GM21528 (cell line): ENCODE measurements at regions not wholly inside any gene's neighbourhood (a gene's known extent, or its start where the extent isn't known, plus 50 kb on each side); places are given as distances from the start of the nearest gene placed in this dataset.

Source experiments
- ATAC-seq: cut with Tn5 transposase; IDR thresholded peaks from one replicate; pipeline ENCODE4 v1.9.1; 2021; ENCODE audit warnings: mild to moderate bottlenecking, moderate library complexity; ENCODE audit not compliant: unreplicated experiment, low FRiP score

DNA sequence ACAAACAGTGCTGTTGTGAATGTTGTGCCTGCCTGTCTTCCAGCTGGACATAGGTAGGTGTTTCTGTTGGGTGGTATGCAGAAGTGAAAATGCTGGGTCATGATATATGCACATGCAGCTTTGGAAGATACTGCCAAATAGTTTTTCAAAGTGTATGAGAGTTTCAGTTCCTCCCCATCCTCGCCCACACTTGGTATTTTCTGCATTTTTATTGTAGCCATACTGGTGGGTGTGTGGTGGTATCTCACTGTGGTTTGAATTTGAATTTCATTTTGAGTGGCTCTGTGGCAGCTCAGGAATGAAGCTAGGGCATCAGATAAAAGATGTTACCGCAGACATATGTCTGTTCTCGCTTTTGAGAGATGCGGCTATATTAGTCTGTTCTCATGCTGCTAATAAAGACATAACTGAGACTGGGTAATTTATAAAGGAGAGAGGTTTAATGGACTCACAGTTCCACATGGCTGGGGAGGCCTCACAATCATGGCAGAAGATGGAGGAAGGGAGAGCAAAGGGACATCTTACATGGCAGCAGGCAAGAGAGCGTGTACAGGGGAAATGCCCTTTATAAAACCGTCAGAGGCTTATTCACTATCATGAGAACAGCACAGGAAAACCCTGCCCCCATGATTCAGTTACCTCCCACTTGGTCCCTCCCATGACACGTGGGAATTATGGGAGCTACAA is 183.1 kb downstream of the CAND1 start:
- peak; percentile 62 for ATAC-seq

DNA sequence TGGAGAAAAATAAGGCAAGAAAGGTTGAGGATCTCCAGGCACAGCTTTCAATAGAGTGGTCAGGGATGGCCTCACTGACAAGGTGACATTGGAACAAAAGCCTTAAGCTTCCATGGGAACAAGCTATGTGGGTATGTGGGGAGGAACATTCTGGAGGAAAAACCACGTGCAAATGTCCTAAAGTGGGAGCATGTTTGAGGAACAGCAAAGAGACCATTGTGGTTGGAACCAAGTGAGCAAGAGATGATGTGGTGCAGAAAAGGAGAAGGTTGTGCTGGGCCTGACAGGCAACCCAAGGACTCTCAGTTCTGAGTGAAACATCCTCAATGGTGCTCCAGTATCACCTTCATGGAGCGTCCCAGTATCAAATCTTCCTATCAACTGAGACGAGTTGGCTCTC is 184.0 kb downstream of the CAND1 start:
- no peak for ATAC-seq

DNA sequence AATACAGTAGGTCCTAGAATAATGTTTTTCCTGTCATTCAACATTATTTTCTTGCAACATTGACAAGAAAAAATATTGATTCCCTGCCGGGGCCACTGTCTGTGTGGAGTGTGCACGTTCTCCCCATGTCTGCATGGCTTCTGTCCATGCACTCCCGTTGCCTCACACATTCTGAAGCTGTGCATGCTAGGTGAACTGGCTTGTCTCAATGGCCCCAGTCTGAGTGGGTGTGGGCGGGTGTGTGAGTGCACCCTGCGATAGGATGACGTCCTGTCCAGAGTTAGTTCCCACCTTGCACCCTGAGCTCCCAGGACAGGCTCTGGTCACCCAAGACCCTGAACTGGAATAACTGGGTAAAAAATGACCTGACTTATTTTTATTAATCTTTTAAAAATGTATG is 186.1 kb downstream of the CAND1 start:
- ATAC-seq, result no peak

DNA sequence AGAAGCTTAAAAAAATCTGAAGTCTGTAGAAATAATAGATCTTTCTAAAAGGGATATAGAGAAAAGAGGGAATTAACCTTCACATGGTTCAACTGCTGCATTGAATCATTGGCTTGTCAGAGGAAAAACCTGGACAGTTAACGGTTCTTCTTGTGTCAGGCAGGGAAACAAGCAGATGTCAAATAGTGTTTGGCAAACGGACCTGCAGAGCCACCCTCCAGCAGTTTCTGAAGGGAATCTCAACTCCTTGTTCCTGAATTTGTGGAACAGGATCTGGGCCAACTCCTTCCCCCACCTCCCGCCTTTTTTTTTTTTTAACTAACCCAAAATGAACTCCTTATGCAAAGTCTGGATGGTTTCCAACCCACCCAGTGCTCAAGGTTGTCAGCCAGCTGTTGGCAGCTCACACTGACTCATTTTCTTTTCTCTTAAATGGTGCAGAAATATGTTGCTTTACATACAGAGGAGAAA is 187.3 kb downstream of the CAND1 start:
- no peak for ATAC-seq

DNA sequence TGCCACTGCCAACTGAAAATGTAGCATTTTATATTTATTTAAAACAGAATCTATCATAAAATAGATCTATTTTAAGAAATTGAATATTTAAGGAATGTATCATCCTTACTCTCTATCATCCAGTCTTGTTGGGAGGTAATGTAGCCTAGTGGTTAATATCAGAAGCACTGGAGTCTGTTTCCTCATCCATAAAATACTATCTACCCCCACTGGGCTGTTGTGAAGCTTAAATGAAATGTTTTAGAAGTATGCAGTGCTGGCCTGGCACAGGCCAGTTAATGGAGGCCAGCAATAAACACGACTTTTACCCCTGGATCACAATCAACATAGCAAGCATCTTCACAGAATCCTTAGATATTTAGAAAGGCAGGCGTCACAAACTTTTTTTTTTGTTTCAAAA is 188.0 kb downstream of the CAND1 start:
- ATAC-seq, result no peak

DNA sequence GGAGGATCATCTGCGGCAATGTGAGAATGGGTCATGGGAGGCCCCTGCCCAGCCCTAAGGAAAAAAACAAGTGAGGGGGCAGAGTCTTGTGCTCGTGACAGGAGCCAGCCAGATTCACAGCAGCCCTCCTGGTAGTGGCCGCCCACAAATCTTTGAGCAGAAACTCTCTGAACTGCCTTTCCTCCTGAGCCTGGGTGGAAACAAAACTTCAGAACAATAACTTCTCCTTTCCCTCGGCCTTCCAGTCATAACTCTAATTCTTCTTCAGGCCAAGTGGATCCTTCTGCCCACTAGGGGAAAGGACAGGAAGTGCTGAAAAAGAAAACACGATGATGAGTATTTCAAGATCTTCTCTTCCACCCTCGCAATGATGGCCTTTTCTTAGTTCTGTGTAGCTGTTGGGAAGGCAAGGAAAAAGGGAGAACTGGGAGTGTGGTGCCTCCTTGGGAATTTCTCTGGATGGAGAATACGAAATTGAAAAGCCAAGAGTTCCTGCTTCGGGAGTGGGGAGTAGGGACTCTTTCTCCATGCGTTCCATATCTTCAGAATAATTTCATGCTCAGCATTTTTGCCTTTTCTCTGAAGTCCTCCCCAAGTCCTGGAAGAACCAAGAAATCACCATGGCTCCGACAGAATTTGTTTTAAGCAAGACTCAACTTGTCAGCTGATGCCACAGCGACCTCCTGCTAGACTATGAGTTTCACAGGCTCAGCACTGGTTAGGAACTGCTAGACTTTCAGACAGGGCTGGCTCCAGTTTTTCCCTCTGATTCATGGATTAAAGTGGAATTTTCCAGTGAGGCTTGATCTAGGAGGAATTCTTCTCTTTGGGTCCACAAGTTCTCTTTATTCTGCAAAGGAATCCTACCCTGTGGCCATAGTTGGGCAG is 188.9 kb downstream of the CAND1 start:
- no peak for ATAC-seq

DNA sequence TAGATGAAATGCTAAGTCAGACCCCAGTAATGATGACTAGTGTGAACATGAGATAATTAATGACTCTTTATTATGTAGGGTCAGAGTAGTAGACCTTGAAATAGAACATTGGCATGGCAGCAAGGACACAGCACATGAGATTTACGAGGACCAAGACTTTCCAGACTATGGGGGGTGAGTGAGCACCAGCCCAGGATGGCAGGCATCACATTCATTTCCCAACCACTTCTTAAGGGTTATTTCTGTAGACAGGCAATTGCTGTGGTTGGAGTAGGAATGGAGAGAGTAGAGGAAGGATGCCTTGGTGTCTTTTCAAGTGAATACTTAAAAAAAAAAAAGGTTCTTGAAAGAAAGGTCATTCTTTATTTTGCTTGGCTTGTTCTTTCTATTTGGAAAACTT is 189.4 kb upstream of the DYRK2 start:
- no peak for ATAC-seq

DNA sequence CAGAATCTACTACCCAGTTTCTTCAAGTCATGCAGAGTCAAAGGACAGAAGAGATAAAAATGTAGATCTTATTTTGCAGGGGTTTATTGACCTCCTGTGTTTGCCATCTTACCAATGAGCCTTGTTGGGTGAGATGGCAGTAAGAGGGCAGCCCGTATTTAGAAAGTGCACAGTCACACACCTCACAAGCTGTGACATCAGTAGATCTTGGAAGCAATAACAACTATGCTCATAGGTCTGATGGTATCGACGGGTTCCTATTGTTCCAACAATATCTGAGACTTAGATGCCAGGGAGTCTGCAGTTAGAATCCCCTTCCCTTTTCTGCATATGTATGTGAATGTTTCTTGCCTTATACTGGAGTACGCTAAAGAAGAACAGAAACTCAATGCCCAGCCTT is 189.0 kb upstream of the DYRK2 start:
- ATAC-seq, result no peak

DNA sequence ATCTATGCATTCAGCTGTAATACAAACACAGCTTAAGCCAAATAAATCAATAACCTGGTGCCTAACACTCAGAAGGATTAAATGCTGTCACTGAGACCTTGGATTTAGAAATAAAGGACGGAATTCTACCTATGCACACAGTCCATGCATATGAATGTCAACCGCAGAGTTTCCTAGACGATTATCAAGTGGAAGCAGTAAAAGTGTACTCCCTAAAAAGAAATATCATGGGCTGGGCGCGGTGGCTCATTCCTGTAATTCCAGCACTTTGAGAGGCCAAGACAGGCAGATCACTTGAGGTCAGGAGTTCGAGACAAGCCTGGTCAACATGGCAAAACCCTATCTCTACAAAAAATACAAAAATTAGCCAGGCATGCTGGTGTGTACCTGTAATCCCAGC is 188.2 kb upstream of the DYRK2 start:
- ATAC-seq, result no peak

DNA sequence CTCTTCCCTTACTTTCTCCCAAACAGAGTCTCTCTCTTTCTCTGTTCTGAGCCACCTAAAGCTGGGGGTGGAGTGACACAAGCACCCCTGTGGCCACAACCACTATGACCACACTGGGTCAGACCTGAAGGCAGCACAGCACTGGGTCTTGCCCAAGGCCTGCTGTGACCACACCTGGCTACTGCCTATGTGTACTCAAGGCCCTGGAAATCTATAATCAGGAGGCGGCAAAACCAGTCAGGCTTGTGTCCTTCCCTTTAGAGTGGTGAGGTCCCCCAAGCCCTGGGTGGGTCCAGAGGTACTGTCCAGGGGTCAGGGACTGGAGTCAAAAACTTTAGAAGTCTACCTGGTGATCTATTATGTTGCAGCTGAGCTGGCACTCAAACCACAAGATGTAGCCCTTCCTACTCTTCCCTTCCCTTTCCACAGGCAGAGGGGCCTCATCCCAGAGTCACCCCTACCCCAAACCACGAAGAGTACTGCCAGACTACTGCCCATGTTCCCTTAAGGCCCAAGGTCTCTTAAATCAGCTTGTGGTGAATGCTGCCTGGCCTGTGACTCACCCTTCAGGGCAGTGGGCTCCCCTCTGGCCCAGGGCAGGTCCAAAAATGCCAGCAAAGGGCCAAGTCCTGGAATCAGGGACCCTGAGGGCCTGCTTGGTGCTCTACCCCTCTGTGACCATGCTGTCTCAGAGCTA is 179.8 kb upstream of the DYRK2 start:
- ATAC-seq, result no peak

DNA sequence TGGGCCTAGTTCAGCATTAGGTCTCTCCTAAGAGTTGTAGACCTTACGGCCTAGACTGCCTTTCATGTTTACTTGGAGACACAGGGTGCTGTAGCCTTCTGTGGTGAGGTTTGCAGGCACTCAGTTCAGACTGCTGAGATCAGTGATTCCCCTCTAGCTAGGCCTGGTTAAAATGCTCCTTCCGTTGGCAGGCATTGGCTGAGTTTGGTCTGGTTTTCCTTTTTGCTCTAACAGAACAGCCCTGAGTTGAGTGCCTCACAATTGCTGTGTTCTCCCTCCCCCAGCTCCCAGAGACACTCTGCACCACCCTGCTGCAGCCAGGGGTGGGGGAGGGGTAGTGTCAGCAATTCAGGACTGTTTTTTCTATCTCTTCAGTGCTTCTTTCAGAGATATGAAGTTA is 178.9 kb upstream of the DYRK2 start:
- ATAC-seq, result no peak

DNA sequence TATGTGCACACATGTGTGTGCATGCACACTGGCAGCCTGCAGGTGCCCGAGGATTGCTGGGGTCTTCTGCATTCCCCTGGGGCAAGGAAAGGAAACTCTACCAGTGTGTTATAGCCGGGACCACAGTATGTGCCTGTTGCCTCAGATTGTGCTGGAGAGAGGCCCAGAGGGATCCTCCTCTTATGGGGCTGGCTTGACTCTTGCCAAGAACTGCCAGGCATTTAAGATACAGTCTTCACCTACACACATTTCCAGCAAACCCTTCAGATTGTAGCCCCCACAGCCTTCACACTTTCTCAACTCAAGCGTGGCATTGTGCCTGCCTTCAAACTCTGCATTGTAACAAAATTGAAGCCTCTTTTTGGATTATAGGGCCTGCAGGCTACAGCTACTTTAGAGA is 176.7 kb upstream of the DYRK2 start:
- no peak for ATAC-seq

DNA sequence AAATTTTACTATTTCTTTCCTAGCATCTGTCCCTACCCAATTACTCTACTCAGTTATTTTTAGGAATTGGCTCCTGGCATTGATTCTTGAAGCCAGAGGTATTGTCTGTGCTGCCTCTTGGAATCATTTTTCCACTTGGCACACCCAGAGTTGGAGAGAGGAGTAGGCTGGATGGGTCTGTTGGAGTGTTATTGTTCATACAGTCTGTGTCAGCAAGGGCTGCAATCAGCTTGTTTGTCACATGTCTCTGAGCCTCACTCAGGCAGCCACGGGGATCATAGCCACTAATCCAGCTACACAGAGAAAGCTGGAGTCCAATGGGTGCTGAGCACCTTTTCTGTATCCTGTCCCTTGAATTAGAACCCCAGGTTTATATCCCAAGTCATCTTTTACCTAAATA is 176.0 kb upstream of the DYRK2 start:
- no peak for ATAC-seq

DNA sequence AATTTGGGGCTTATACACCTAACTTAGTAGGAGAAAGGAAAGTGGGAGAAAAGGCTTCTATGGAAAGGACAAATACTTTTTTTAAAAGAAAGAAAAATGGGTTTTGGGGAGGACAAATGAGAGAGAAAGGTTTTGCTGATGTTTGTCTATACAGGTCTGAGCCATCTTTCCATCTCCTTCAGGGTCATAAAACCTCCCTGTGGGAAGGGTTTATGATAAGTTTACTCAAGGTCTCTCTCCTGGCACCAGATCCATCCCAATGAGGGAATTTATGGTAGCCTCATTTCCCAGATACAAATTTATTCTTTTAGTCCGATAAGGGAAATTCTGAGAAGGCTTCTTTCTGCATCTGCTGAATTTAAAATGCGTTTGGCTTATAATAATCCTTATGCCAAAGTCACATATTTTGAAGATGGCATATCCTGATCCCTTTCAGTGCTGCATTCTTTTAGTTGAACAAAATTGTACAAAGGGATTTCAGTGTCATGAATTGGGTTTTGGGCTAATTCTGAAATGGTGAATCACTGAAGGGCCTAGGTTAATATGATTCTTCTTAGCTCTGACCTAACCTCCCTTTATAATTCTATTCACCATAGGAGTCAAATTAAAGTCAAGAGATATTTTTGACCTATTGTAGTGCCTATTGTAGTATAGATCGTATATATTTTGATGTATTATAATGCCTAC is 173.5 kb upstream of the DYRK2 start:
- no peak for ATAC-seq

DNA sequence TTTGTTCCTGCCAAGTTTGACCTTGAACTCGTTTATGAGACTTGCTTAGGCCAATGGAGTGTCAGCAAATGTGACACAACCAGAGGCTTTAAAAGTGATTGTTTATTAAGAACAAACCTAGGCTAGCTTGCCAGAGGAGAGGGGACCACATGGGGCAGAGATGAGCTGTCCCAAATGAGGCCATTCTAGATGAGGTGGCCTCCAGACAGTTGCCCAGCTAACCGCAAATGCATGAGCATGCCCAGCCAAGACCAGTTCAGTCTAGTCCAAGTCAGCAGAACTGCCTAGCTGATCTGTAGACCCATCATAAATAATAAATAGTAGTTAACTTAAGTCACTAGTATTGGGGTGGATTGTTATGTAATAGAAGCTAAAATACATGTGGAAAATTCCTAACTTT is 172.8 kb upstream of the DYRK2 start:
- no peak for ATAC-seq

DNA sequence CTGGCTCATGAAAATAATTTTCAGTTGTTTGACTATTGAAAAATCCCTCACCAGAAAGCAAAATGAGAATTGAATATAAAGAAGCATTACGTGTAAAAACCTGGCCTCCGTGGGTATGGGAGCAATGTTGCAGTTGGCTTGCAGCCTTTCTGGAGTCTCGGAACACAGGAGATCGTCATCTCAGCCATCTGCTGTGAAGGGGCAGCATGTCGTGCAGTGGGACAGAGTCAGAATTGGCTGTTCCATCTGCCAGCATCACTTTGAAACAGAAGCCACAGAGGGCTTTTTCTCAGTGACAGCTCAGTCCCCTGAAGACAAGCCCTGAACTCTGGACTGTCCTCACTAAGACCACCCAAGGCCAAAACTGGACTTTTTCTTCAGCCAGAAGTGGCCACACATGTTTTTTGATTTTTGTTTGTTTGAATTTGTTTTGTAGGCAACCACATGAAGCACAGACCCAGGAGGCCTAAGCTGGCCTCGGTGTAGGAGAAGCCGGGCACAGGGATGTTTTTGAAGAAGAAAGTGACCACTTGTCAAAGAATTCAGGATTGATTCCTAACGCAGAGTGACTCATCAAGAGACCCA is 170.8 kb upstream of the DYRK2 start:
- ATAC-seq, result no peak

DNA sequence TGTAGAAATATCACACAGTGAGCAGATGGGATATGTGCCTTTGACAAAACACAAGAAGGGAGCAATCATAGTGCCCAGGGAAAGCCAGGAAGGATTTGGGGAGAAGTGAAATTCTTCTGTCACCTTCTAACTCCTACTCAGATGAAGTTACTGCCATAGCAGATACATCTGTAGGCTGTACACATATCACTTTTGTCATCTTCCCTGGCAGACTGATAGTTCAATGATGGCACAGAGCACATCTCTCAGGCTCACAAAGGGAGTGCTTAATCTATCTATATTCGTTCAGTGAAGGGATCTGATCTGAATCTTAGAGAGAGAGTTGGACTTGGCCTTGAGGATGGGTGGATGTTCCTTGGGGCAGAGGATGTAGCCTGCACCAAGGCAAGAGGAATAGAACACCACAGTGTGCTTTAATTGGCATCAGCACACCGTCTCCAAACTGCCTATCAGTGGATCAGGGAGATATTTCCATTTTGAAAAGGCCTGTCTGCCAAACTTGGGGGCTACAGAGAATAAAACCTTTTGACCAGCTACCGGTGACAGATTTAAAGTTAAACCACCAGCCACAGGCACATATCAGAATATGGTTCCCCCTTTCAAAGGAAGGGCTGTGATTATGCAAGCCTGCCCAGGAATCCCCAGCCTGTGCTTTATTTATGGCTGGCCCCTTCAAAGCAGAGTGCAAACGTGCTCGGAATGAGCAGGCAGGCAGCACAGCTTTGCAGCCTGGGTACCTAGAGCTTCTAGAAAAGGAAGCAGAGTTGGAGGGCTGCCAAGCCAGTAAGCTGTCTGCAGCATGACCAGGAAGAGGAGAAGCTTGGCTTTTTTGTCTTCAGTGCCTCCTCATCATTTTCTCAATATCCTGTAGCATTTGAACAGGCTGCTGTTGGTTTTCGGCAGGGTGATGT is 165.5 kb upstream of the DYRK2 start:
- peak; percentile 57 for ATAC-seq

DNA sequence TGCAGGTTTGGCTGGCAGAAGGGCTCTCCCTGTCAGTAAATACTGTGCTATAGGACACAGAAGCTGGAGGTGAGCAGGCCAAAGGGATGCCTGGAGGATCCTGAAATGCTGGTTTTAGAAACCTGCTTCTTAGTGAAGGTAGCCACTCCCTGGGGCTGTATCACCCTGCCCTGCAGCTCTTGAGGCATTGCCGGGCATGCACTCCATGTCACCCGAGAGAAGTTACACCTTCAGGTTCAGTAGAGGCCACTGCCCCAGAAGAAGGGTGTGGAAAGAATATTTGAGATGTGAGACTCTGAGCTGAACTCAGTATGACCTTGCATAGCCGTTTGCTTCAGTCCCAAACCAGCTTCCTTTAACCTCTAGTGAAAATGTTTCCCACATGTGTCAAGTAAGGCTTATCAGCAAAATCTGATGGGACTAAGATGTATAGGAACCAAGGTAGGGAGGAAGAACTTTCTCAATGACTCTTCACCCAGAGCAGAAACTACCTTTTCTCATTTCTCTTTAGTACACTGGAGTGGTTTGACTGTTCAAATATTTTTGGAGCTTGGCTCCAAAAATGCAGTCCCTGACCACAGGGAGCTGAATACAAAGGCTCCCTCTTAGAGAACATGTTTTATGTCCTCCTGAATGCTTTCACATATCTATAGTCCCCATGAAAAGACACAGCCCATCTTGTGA is 164.5 kb upstream of the DYRK2 start:
- peak; percentile 38 for ATAC-seq
